ENCODE measurements at regions not wholly inside any gene's neighbourhood (a gene's known extent, or its start where the extent isn't known, plus 50 kb on each side); places are given as distances from the start of the nearest gene placed in this dataset.

DNA sequence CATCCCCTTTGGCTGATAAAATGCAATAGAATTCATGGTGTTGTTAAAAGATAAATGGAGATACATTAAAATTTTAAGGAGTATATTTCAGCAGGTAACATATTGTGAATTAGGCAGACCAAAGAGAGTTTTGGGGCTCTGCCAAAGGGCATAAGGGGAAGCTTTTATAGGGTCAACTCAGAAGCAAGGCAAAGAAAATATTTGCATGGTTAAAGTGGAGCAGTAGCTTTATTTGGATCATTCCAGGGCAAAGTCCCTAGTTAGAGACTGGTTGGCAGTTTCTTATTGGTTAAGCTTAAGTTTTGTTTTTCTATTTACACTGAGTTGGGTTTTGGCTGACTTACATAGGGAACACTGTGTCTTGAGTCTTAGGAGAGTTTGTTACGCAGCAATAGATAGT lies 75.1 kb upstream of the CA10 start:
- H3K4me1 ChIP-seq (ENCODE audit: control insufficient read depth, insufficient read depth, low read length): no peaks in the 10 kb centered on the region
- no peaks in the 10 kb centered on the region for H3K9me3 ChIP-seq (ENCODE audit: control insufficient read depth, insufficient read depth, low read depth, low read length)
- no peak overlapping the region for H3K9ac ChIP-seq (ENCODE audit: low read length)
- no peak overlapping the region for H3K4me3 ChIP-seq (ENCODE audit: low read depth, low read length)
- H3K27me3 ChIP-seq (ENCODE audit: control insufficient read depth, insufficient read depth, low read length): no peaks in the 10 kb centered on the region
- H3K27ac ChIP-seq (ENCODE audit: low read depth, low read length): no peak overlapping the region
- no peaks in the 10 kb centered on the region for H3K36me3 ChIP-seq (ENCODE audit: control insufficient read depth, insufficient read depth, low read length)

DNA sequence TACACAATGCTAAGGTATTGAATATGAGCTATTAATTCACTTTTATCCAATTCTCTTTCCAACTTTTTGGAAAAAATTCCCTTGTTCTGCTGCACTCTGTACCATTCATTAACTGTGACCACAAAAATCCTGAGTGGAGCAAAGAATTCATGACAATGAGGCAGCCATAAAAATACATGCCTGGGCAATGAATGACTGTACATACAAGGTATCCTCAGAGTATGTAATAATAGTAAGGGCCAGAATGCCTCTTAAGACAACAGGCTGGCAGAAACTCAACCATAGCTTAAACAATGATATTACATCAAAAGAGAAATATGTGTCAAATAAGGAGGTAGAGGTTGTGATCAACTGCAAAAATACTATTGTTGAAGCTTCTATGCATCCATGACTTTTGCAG lies 74.7 kb upstream of the CA10 start:
- no peak overlapping the region for H3K27ac ChIP-seq (ENCODE audit: low read depth, low read length)

DNA sequence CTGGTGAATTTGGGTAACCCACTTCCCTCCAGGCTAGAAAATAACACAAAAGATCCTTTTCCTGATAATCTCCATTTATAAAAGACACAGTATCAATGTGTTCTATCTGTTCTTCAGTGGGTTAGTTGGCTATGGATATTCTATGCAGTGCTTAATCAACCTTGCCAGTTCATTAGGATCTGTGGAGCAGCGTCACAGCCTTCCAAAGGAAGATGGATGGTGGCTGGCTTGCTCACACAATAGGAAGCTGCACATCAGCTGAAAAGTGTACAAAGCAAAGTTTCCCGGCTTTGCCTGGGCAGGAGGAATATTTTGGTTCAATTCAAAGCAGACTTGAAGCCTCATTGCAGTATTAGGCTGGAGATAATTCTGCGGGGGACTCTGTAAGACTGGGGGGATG lies 70.3 kb upstream of the CA10 start:
- Histone ChIP-seq H3K4me1 (ENCODE audit: control insufficient read depth, insufficient read depth, low read length) (no peaks in the 10 kb centered on the region), H3K27me3 (ENCODE audit: control insufficient read depth, insufficient read depth, low read length) (no peaks in the 10 kb centered on the region), H3K27ac (ENCODE audit: low read depth, low read length) (no peak overlapping the region), H3K4me3 (ENCODE audit: low read depth, low read length) (no peak overlapping the region), H3K9me3 (ENCODE audit: control insufficient read depth, insufficient read depth, low read depth, low read length) (no peaks in the 10 kb centered on the region), H3K36me3 (ENCODE audit: control insufficient read depth, insufficient read depth, low read length) (no peaks in the 10 kb centered on the region), H3K9ac (ENCODE audit: low read length) (no peak overlapping the region)

More for the DNA sequence above, 74.7 kb upstream of the CA10 start:
- Histone ChIP-seq H3K9me3 (ENCODE audit: control insufficient read depth, insufficient read depth, low read depth, low read length) (no peaks in the 10 kb centered on the region), H3K27me3 (ENCODE audit: control insufficient read depth, insufficient read depth, low read length) (no peaks in the 10 kb centered on the region), H3K4me1 (ENCODE audit: control insufficient read depth, insufficient read depth, low read length) (no peaks in the 10 kb centered on the region), H3K36me3 (ENCODE audit: control insufficient read depth, insufficient read depth, low read length) (no peaks in the 10 kb centered on the region), H3K9ac (ENCODE audit: low read length) (no peak overlapping the region), H3K4me3 (ENCODE audit: low read depth, low read length) (no peak overlapping the region)

DNA sequence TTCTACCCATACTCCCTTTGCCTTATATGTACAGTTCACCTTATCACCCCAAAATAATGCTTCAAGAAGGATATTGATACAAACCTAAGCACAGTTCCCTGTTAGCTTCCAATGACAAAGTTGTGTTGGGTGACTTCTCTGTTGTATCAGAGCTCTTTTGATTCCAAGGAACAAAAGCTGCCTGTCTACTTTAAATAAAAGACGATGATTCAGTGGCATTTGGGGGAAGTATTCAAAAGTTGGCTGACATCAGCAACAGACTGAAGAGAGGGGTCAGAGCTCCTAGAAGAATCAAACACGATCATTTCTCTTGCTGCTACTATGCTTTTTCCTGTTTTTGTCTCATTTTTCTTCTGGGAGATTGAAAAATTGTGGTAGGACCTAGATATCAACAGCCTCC lies 69.4 kb upstream of the CA10 start:
- H3K4me3 ChIP-seq (ENCODE audit: low read depth, low read length): no peak overlapping the region
- H3K9ac ChIP-seq (ENCODE audit: low read length): no peak overlapping the region
- no peak overlapping the region for H3K27ac ChIP-seq (ENCODE audit: low read depth, low read length)
- H3K27me3 ChIP-seq (ENCODE audit: control insufficient read depth, insufficient read depth, low read length): no peaks in the 10 kb centered on the region
- no peaks in the 10 kb centered on the region for H3K36me3 ChIP-seq (ENCODE audit: control insufficient read depth, insufficient read depth, low read length)
- no peaks in the 10 kb centered on the region for H3K4me1 ChIP-seq (ENCODE audit: control insufficient read depth, insufficient read depth, low read length)
- H3K9me3 ChIP-seq (ENCODE audit: control insufficient read depth, insufficient read depth, low read depth, low read length): no peaks in the 10 kb centered on the region

DNA sequence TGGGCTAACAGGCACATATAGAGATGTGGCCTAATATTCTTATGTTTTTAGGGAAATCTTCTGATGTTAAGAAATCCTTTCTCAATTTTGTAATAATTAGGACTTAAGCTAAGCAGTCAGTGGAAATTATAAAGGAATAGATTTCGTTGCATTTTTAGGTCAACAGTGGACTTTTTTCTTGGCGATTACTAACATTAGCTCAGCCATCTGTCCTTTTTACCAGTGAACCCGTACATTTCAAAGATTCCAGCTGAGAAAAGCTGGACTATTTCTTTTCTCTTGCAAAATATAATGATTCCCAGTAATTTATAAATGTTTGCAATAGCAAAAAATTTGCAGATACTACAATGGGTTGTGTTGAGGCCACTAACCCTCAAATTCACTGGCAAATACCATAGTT lies 54.9 kb upstream of the CA10 start:
- Histone ChIP-seq H3K27me3 (ENCODE audit: control insufficient read depth, insufficient read depth, low read length) (no peaks in the 10 kb centered on the region), H3K9ac (ENCODE audit: low read length) (no peak overlapping the region), H3K4me3 (ENCODE audit: low read depth, low read length) (no peak overlapping the region), H3K9me3 (ENCODE audit: control insufficient read depth, insufficient read depth, low read depth, low read length) (no peaks in the 10 kb centered on the region), H3K36me3 (ENCODE audit: control insufficient read depth, insufficient read depth, low read length) (no peaks in the 10 kb centered on the region), H3K4me1 (ENCODE audit: control insufficient read depth, insufficient read depth, low read length) (no peaks in the 10 kb centered on the region), H3K27ac (ENCODE audit: low read depth, low read length) (no peak overlapping the region)

DNA sequence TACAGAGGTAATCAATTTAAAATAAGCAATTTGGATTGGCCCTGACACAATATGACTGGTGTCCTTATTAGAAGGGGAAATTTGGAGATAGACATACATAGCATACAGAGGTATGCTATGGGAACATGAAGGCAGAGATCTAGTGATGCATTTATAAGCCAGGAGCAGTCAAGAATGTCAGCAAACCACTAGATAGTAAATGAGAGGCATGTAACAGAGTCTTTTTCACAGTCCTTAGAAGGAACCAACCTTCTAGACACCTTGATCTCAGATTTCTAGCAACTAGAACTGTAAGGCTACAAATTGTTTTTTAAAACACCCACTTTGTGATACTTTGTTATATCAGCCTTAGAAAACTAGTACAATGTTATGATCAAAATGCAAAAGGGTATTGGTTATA lies 54.3 kb upstream of the CA10 start:
- Histone ChIP-seq H3K4me3 (ENCODE audit: low read depth, low read length) (no peak overlapping the region), H3K9me3 (ENCODE audit: control insufficient read depth, insufficient read depth, low read depth, low read length) (no peaks in the 10 kb centered on the region), H3K27me3 (ENCODE audit: control insufficient read depth, insufficient read depth, low read length) (no peaks in the 10 kb centered on the region), H3K27ac (ENCODE audit: low read depth, low read length) (no peak overlapping the region), H3K9ac (ENCODE audit: low read length) (no peak overlapping the region), H3K4me1 (ENCODE audit: control insufficient read depth, insufficient read depth, low read length) (no peaks in the 10 kb centered on the region), H3K36me3 (ENCODE audit: control insufficient read depth, insufficient read depth, low read length) (no peaks in the 10 kb centered on the region)

DNA sequence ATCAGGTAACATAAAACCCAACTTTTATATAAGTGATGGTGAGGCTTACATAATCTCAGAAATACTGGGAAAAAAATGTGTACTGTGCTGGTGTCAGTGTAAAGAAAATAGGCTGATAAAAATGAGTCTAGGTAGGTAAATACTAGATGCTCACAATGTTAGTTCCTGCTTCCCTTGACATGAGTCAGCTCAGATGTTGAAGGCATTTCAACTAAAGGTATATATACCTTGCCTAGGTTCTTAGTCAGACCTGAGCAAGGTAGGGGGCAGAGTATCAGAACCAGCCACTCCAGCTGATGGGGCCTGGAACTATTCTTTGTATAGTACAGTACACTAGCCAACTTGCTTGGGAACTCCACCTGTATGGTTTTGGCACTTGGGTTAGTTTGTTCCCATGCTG lies 51.0 kb upstream of the CA10 start:
- Histone ChIP-seq H3K9ac (ENCODE audit: low read length) (no peak overlapping the region), H3K4me1 (ENCODE audit: control insufficient read depth, insufficient read depth, low read length) (no peaks in the 10 kb centered on the region), H3K4me3 (ENCODE audit: low read depth, low read length) (no peak overlapping the region), H3K9me3 (ENCODE audit: control insufficient read depth, insufficient read depth, low read depth, low read length) (no peaks in the 10 kb centered on the region), H3K36me3 (ENCODE audit: control insufficient read depth, insufficient read depth, low read length) (no peaks in the 10 kb centered on the region), H3K27ac (ENCODE audit: low read depth, low read length) (no peak overlapping the region), H3K27me3 (ENCODE audit: control insufficient read depth, insufficient read depth, low read length) (no peaks in the 10 kb centered on the region)
